Amniotic stem cell (primary cell): ENCODE measurements at regions not wholly inside any gene's neighbourhood (a gene's known extent, or its start where the extent isn't known, plus 50 kb on each side); places are given as distances from the start of the nearest gene placed in this dataset.

ENCODE experiments used
- DNase-seq: peaks from one replicate; lab custom pipeline; 2025; lab: John Stamatoyannopoulos, UW

GRCh38 chr6:153873541-153873940 is 165.5 kb upstream of the OPRM1 start:
- DNase-seq = no peak

DNA sequence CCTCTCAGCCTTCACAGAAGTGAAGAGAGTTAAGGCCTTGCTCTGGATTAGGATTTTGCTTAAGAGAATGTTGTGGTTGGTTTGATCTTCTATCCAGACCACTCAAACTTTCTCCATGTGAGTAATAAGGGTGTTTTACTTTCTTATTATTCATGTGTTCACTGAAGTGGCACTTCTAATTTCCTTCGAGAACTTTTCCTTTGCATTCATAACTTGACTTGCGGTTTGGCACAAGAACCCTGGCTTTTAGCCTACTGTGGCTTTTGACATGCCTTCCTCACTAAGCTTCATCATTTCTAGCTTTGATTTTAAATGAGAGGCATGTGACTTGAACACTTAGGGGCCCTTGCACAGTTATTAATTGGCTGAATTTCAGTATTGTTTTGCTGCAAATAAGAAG is 166.1 kb upstream of the OPRM1 start:
- DNase-seq = no peak

DNA sequence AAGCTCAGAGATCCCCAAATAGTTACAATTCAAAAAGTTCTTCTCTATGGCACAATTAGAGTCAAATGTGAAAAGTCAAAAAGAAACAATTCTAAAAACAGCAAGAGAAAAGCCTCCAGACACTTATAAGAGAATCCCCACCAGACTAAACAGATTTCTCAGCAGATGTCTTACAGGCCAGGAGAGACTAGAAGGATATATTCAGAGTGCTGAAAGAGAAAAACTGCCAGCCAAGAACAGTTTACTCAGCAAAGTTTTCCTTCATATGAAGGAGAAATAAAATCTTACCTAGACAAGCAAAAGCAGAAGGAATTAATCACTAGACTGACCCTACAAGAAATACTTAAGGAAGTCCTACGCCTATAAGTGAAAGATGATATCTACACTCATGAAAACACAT is 176.1 kb upstream of the OPRM1 start:
- no peak for DNase-seq

DNA sequence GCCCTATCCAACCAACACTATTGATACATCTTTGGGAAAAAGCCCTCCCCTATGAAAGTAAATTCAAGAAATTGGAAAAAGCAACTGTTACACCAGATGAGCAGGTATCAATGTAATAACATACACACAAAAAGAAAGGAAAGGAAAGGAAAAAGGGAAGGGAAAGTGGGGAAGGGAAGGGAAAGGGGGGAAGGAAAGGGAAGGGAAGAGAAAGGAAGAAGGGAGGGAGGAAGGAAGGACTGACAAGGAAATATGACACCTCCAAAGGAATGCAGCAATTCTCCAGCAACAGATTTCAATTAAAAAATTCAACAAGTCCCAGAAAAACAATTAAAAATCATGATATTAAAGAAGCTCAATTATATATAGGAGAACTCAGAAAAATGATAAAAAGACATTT is 176.9 kb upstream of the OPRM1 start:
- no peak for DNase-seq

GRCh38 chr6:153858529-153858928 is 180.5 kb upstream of the OPRM1 start:
- no peak for DNase-seq

DNA sequence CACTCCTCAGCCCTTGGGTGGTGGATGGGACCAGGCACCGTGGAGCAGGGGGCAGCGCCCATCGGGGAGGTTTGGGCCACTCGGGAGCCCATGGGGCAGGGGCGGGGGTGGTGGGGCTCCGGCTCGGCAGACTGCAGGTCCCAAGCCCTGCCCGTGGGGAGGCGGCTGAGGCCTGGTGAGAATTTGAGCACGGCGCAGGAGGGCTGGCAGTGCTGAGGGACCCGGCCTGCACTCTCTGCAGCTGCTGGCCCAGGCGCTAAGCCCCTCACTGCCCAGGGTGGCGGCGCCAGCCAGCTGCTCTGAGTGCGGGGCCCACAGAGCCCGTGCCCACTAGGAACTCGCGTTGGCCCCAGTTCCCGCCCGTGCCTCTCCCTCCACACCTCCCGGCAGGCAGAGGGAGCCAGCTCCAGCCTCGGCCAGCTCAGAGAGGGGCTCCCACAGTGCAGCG is 182.1 kb upstream of the OPRM1 start:
- DNase-seq = no peak

GRCh38 chr6:153852481-153852880 is 186.6 kb upstream of the OPRM1 start:
- DNase-seq = no peak

GRCh38 chr6:153852034-153852433 is 187.0 kb upstream of the OPRM1 start:
- DNase-seq = no peak

DNA sequence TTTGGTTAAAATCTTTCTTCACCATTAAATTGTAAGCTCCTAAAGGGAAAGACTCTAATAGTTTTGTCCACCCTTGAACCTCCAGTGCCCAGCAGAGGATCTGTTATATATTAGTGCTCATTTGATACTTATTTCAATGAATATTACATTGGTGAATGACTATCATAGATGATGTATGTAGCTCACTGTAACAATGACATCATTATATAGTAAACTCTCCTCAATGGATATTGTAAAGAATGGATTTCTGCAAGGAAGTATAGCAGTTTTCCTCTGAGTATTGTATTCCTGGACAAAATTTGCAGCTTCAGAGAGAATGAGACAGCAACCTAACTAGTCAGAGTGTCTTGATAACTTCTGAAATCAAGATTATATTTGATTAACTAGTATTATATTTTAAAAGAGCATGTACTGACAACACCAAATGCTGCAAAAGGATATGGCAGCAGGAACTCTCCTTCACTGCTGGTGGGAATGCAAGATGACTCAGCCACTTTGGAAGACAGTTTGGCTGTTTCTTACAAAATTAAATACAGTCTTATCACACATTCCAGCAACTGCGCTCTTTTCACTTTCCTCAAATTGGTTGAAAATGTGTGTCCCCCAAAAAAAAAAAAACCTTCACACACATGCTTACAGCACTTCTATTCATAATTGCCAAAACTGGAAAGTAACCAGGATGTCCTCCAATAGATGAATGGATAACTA is 189.8 kb upstream of the OPRM1 start:
- no peak for DNase-seq

GRCh38 chr6:153843420-153843819 is 195.6 kb upstream of the OPRM1 start:
- no peak for DNase-seq

- DNase-seq = no peak
Measured at GRCh38 chr6:153842491-153842890, 196.5 kb upstream of the OPRM1 start.

GRCh38 chr6:153840039-153840850 is 198.8 kb upstream of the OPRM1 start:
- DNase-seq = no peak

GRCh38 chr6:153832543-153832942 is 206.5 kb upstream of the OPRM1 start:
- no peak for DNase-seq

- no peak for DNase-seq
Measured at GRCh38 chr6:153831350-153832078, 207.5 kb upstream of the OPRM1 start.

GRCh38 chr6:153817173-153817572 is 221.9 kb upstream of the OPRM1 start:
- DNase-seq = no peak

GRCh38 chr6:153816366-153816765 is 222.7 kb upstream of the OPRM1 start:
- no peak for DNase-seq

DNA sequence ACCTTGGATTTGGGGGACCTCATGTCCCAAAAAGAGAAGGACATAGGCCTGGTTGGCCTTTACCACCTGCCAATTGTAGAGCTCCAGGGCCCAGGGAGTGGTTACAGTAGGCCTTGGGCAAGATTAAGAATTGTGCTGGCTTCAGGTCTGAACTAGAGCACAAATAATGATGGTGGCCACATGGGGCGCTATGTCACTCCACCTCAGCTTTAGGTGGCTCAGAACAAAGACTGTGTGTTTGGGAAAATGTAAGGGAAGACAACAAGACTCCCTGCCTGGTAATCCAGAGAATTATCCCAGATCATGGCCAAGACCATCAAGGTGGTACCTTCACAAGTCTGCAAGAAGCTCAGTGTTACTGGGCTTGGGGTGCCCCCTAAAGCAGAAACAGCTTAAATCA is 224.9 kb upstream of the OPRM1 start:
- no peak for DNase-seq

DNA sequence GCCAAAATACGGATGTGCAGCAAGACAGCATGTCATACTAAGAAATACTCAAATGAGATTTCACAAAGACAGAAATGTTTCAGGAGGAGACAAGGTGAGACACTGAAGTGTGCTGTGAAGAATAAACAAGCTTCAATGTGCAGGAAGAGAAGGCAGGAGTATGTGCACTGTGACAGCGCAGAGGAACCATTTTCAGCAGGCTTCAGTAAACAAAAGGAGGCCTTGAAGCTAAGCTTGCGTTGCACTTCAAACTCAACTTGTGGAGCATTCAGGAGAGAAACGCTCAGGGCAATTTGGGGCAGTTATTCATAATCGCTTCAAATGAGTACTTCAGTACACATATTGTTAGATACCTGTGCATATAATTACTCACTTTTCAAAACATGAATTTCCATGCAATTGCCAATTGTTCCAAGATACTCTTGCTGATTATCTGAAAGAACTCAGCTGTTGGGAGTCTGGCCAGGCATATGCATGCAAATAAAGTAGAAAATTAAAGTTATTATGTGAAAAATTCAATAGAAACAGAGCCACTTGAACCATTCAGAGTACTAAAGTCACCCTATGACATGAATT is 234.2 kb upstream of the OPRM1 start:
- DNase-seq = no peak

DNA sequence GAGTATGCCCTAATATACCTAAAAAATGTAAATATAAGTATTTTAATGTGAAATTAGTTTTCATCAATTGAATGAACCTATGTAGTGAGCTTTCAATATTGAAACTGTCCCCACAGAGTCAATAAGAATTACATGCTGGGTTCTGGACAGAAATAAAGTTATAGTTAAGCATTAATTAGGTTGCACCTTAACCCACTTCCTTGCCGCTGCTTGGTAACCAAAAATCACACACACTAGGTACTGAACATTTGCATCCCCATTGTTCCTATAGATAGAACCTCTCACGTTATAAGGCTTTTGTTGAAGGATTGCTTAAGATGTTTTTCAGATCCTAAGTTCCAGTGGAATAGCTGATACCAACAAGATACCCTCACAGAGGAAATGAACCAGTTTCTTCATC is 237.1 kb upstream of the OPRM1 start:
- DNase-seq = no peak

DNA sequence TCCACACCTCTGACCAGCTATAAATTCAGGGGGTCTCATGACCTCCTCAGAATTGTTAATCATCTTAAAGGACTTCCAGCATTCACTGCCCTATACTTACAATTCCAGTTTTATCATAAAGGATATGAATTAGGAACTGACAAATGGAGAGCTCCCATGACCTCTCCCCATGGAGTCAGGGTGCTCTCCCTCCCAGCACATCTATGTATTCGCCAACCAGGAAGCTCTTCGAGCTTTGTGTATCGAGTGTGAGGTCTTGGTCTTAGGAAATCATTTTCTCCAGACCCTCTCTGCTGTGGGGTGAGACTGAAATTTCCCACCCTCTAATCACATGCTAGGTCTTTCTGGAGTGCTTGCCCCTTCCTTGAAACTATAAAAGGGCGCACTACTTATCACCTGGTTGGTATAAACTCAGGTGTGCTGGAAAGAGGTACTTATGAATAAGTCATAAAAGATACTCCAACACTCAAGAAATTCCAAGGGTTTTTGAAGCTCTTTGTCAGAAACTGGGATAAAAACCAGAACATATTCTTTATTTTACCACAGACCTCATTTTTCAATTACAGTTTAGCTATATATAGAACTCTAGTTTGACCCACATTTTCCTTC is 238.4 kb upstream of the OPRM1 start:
- DNase-seq = no peak

DNA sequence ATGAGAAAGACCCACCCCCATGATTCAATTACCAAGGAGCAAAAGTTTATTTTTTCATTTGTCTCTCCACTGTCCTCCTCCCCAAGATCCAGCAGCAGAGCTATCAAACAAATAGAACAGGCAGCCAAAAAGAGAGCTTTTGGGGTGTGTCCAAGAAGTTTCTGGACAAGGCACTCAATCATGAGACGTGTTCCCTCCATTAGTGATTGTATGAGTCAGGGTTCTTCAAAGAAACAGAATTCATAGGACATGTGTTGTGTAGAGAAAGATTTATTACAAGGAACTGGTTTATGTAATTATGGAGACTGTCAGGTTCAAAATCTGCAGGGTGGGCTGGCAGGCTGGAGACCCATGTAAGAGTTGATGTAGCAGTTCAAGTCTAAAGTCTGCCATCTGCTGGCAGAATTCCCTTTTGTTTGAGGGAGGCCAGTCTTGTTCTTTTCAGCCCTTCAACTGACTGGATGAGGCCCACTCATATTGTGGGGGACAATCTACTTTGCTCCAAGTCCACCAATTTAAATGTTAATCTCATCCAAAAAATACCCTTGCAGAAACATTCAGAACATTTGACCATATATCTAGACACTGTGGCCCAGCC is 248.1 kb upstream of the OPRM1 start:
- no peak for DNase-seq

DNA sequence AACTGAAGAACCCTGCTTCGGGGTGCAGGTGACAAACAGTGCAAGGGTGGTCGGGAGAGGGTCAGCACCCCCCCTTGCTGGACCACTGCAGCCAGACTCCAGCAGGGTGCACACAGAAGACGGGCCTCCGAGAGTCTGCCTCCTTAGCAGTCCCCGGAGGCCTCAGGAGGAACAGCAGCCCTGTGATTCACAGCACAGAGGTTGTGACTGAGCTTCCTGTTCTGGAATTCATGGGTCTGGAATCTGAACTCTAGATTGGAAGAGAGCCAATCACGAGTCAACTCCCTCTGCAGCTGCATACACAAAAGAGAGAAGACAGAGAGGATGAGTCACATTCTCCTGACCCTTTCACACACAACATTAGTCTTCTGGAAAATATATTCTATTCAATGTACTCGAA is 249.0 kb upstream of the OPRM1 start:
- no peak for DNase-seq
